ENCODE measurements at regions not wholly inside any gene's neighbourhood (a gene's known extent, or its start where the extent isn't known, plus 50 kb on each side); places are given as distances from the start of the nearest gene placed in this dataset.

DNA sequence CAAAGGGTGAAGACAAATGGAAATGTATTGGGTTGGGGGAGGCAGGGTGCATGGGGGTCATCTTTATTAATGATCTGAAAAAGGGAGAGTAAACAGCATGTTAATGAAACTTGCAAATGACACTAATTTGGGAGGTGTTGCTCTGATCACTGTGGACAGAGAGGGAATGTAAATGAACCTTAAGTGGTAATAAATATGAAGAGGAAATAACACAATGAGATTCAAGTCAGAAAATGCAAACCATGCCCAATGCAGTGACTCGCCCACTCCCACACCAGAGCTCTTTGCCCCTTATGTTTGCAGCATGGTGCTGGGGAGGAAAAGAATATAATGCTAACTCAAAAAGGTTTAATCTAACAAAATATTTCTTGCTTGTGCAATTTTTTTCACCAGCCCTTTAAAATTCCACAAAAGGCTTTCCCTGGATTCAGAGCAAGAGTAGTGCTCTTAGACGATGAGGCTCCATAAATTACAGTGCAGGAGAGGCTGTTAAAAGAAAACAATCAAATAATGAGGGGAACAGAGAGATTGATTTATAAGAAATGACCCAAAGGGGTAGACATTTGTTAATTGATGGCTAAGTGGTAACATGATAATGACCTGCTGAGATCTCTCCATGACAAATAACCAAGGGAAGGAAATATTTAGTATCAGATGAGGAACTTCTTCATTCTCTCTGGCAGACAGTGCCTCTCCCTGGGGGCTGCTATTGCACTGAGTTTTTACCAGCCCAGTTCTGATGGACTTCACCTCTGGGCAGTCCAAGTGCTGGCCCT lies 210.0 kb upstream of the PPP2R3A start:
- Mint-ChIP-seq H3K36me3 (ENCODE audit: low read depth) (no peaks in the 10 kb centered on the region), H3K9me3 (no peaks in the 10 kb centered on the region), H3K4me3 (no peak overlapping the region), H3K27me3 (ENCODE audit: low read depth) (no peaks in the 10 kb centered on the region), H3K27ac (ENCODE audit: unreplicated experiment) (no peak overlapping the region), H3K4me1 (peaks cover 12% of the 10 kb centered on the region)
- DNase-seq (ENCODE audit: low read depth, low spot score): no peak
- TF ChIP-seq, protein P1, sequence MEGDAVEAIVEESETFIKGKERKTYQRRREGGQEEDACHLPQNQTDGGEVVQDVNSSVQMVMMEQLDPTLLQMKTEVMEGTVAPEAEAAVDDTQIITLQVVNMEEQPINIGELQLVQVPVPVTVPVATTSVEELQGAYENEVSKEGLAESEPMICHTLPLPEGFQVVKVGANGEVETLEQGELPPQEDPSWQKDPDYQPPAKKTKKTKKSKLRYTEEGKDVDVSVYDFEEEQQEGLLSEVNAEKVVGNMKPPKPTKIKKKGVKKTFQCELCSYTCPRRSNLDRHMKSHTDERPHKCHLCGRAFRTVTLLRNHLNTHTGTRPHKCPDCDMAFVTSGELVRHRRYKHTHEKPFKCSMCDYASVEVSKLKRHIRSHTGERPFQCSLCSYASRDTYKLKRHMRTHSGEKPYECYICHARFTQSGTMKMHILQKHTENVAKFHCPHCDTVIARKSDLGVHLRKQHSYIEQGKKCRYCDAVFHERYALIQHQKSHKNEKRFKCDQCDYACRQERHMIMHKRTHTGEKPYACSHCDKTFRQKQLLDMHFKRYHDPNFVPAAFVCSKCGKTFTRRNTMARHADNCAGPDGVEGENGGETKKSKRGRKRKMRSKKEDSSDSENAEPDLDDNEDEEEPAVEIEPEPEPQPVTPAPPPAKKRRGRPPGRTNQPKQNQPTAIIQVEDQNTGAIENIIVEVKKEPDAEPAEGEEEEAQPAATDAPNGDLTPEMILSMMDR (conservative IDR thresholded peaks at IDR 0.05): no peak

DNA sequence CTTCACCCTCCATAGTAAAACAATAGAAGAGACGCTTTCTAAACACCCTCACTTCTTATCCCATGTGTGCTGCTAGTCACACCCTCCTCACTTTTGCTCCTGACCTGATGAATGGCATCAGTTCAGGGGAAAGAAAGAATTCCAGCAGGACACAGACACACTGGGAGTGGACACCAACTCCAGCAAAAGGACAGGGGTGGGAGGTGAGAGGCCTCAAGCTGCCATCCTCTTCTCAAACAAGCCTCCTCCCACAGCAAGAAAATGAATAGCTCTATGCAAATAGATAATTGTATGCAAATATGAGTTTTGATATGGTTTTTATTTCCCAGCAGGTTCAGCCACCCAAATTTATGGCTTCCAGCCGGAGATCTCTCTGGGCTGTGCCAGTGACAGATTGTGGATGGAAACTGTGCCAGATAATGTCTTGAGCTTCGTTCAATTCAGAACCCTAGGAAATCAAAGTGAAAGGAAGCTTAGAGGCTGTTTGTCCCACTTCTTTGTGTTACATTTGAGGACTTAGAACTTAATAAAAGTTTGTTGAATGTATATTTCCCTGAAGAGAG lies 209.3 kb upstream of the PPP2R3A start:
- peaks cover 12% of the 10 kb centered on the region for H3K4me1 Mint-ChIP-seq
- no peak overlapping the region for H3K4me3 Mint-ChIP-seq
- H3K27ac Mint-ChIP-seq (ENCODE audit: unreplicated experiment): no peak overlapping the region
- no peaks in the 10 kb centered on the region for H3K9me3 Mint-ChIP-seq
- TF ChIP-seq, protein P1 (conservative IDR thresholded peaks at IDR 0.05): no peak
- no peaks in the 10 kb centered on the region for H3K36me3 Mint-ChIP-seq (ENCODE audit: low read depth)
- H3K27me3 Mint-ChIP-seq (ENCODE audit: low read depth): no peaks in the 10 kb centered on the region
- DNase-seq (ENCODE audit: low read depth, low spot score): no peak

DNA sequence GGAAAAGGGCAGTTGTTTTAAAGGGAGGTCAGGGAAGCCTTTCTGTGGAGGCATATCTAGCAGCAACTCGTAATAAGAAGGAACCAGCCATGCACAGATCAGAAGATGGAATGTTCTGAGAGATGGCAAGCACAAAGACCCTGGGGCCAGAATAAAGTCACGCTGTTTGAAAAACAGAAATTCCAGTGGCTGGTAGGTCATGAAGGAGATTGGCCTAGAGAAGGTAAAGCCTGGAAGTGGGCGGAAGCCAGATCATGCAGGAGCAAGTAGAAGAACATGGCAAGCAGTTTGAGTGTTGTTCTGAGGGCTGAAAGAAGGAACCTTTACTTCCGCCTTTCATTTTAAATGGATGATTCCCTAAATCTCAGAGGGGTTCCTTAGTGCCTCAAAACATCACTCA lies 208.1 kb upstream of the PPP2R3A start:
- TF ChIP-seq, protein P1 (conservative IDR thresholded peaks at IDR 0.05): no peak
- H3K9me3 Mint-ChIP-seq: no peaks in the 10 kb centered on the region
- H3K4me3 Mint-ChIP-seq: no peak overlapping the region
- H3K4me1 Mint-ChIP-seq: peaks cover 12% of the 10 kb centered on the region
- H3K27ac Mint-ChIP-seq (ENCODE audit: unreplicated experiment): no peak overlapping the region
- no peaks in the 10 kb centered on the region for H3K36me3 Mint-ChIP-seq (ENCODE audit: low read depth)
- no peaks in the 10 kb centered on the region for H3K27me3 Mint-ChIP-seq (ENCODE audit: low read depth)
- no peak for DNase-seq (ENCODE audit: low read depth, low spot score)

DNA sequence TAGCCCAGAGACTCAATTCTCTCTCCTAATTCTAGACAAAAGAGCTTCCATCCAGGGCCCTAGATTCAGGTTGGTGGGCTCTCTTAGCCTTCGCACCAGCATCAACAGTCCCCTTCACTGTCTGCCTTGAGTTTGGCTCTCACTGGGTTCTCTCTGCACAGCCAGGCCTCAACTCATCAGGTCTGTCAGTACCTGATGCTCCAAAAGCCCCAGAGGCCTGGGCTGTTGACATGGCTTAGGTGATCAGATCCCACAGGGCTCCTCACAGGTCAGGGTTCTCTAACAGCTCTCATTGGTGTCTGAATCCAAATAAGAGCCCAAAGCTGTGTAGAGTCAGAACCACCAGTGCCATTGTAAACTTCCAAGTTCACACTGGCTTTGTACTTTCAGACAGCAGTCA lies 206.6 kb upstream of the PPP2R3A start:
- no peak for DNase-seq (ENCODE audit: low read depth, low spot score)
- Mint-ChIP-seq H3K9me3 (no peaks in the 10 kb centered on the region), H3K4me1 (peaks cover 12% of the 10 kb centered on the region), H3K36me3 (ENCODE audit: low read depth) (no peaks in the 10 kb centered on the region), H3K27ac (ENCODE audit: unreplicated experiment) (no peak overlapping the region), H3K4me3 (no peak overlapping the region), H3K27me3 (ENCODE audit: low read depth) (no peaks in the 10 kb centered on the region)
- TF ChIP-seq, protein P1 (conservative IDR thresholded peaks at IDR 0.05): no peak

DNA sequence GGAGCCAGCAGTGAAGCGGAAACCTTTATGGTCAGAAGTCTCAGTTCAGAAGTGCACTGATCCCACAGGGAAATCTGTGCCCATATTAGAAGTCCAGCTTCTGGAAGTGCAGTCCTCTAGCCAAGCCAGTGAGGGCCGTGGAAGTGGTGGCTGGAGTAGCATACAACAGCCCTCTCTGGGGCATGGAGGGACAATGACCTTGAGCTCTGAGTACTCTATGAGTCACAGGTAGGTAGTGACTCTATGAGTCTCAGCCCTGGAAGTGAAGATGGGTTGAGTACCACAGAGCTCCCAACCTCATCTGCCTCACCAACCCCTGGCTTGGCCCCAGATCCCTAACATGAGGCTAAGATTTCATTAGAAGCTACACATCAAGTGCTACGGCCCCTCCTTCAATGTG lies 205.9 kb upstream of the PPP2R3A start:
- Mint-ChIP-seq H3K4me3 (no peak overlapping the region), H3K9me3 (no peaks in the 10 kb centered on the region), H3K27me3 (ENCODE audit: low read depth) (no peaks in the 10 kb centered on the region), H3K36me3 (ENCODE audit: low read depth) (no peaks in the 10 kb centered on the region), H3K27ac (ENCODE audit: unreplicated experiment) (no peak overlapping the region), H3K4me1 (peaks cover 12% of the 10 kb centered on the region)
- no peak for DNase-seq (ENCODE audit: low read depth, low spot score)
- TF ChIP-seq, protein P1 (conservative IDR thresholded peaks at IDR 0.05): no peak
